Liver (tissue), 7 donors: ENCODE measurements at regions not wholly inside any gene's neighbourhood (a gene's known extent, or its start where the extent isn't known, plus 50 kb on each side); places are given as distances from the start of the nearest gene placed in this dataset.

Experiments
- DNase-seq: peaks from one replicate; pipeline ENCODE4 v3.0.0-alpha.2; 2017; ENCODE audit warnings: low spot score
- H3K27ac ChIP-seq, 2 donors: one replicate each; pipeline ENCODE4 v1.7.0; 2013; ENCODE audit warnings: inconsistent platforms in 2 of 2, low read length in 2 of 2, control low read depth in 1 of 2, low read depth in 1 of 2, mild to moderate bottlenecking in 1 of 2
- H3K27me3 ChIP-seq, 4 donors: one replicate each; pipeline versions ENCODE4 v1.6.1 to v1.7.0; 2013; ENCODE audit warnings: low read length in 3 of 4, inconsistent platforms in 1 of 4, mild to moderate bottlenecking in 1 of 4, moderate library complexity in 1 of 4; ENCODE audit not compliant: control insufficient read depth in 4 of 4, insufficient read depth in 4 of 4
- H3K36me3 ChIP-seq, 4 donors: one replicate each; pipeline versions ENCODE4 v1.6.1 to v1.7.0; 2013; ENCODE audit warnings: low read length in 3 of 4, mild to moderate bottlenecking in 3 of 4, low read depth in 1 of 4, moderate library complexity in 1 of 4; ENCODE audit not compliant: control insufficient read depth in 4 of 4, insufficient read depth in 3 of 4
- H3K4me1 ChIP-seq, 4 donors: one replicate each; pipeline versions ENCODE4 v1.6.1 to v1.7.0; 2013; ENCODE audit warnings: low read length in 3 of 4, mild to moderate bottlenecking in 3 of 4, moderate library complexity in 1 of 4; ENCODE audit not compliant: control insufficient read depth in 4 of 4, insufficient read depth in 4 of 4
- H3K4me3 ChIP-seq, 3 donors: one replicate each; pipeline versions ENCODE4 v1.6.1 to v1.7.0; 2013; ENCODE audit warnings: low read length in 3 of 3, control low read depth in 1 of 3, low read depth in 1 of 3, mild to moderate bottlenecking in 1 of 3
- H3K9ac ChIP-seq, 2 donors: one replicate each; pipeline ENCODE4 v1.7.0; 2013; ENCODE audit warnings: low read length in 2 of 2, mild to moderate bottlenecking in 2 of 2, moderate library complexity in 2 of 2, control low read depth in 1 of 2, low read depth in 1 of 2
- H3K9me3 ChIP-seq, 4 donors: one replicate each; pipeline versions ENCODE4 v1.6.1 to v1.7.0; 2013; ENCODE audit warnings: low read length in 3 of 4; ENCODE audit not compliant: control insufficient read depth in 4 of 4
- EGR1 ChIP-seq, 2 donors: IDR thresholded peaks; 2 replicates each; pipeline ENCODE4 v1.6.1; 2016 to 2018; ENCODE audit warnings: antibody characterized with exemption in 2 of 2, low read depth in 2 of 2
- FOXA1 ChIP-seq: IDR thresholded peaks from 2 replicates; pipeline ENCODE4 v1.6.1; 2016; ENCODE audit warnings: antibody characterized with exemption
- FOXA2 ChIP-seq: IDR thresholded peaks from 2 replicates; pipeline ENCODE4 v1.6.1; 2016; ENCODE audit warnings: antibody characterized with exemption
- GABPA ChIP-seq, 2 donors: IDR thresholded peaks in 1 of 2; conservative IDR thresholded peaks in 1 of 2; 2 replicates each; pipeline ENCODE4 v1.6.1; 2016; ENCODE audit warnings: antibody characterized with exemption in 2 of 2, mild to moderate bottlenecking in 1 of 2, moderate library complexity in 1 of 2
- JUND ChIP-seq, 2 donors: IDR thresholded peaks; 2 replicates each; pipeline ENCODE4 v1.6.1; 2016; ENCODE audit warnings: antibody characterized with exemption in 2 of 2
- RAD21 ChIP-seq, 2 donors: IDR thresholded peaks; 2 replicates each; pipeline ENCODE4 v1.6.1; 2016; ENCODE audit warnings: antibody characterized with exemption in 2 of 2, mild to moderate bottlenecking in 2 of 2
- RXRA ChIP-seq, 2 donors: IDR thresholded peaks; 2 replicates each; pipeline ENCODE4 v1.6.1; 2017 to 2018; ENCODE audit warnings: antibody characterized with exemption in 2 of 2, mild to moderate bottlenecking in 1 of 2
- SP1 ChIP-seq: IDR thresholded peaks from 2 replicates; pipeline ENCODE4 v1.6.1; 2018; ENCODE audit warnings: antibody characterized with exemption, mild to moderate bottlenecking
- YY1 ChIP-seq: IDR thresholded peaks from 2 replicates; pipeline ENCODE4 v1.6.1; 2016; ENCODE audit warnings: antibody characterized with exemption, mild to moderate bottlenecking
- WGBS: extraction: QIAGEN DNeasy Blood & Tissue Kit; methylation state at CpG from one replicate; pipeline ENCODE4 v1.1.7; 2013; 5-methylcytosine and 5-hydroxymethylcytosine counted together
- TF ChIP-seq, protein P1 (sequence below): IDR thresholded peaks from 2 replicates; pipeline ENCODE4 v1.6.1; 2016; ENCODE audit warnings: antibody characterized with exemption, mild to moderate bottlenecking
- TF ChIP-seq, protein P2 (sequence below): IDR thresholded peaks from 2 replicates; pipeline ENCODE4 v1.6.1; 2016; ENCODE audit warnings: antibody characterized with exemption
- TF ChIP-seq, protein P3 (sequence below): IDR thresholded peaks from 2 replicates; pipeline ENCODE4 v1.6.1; 2016; ENCODE audit warnings: antibody characterized with exemption
- donor health status: healthy.
- donor health status: healthy.
- donor health status: healthy.
- donor health status: healthy.

DNA sequence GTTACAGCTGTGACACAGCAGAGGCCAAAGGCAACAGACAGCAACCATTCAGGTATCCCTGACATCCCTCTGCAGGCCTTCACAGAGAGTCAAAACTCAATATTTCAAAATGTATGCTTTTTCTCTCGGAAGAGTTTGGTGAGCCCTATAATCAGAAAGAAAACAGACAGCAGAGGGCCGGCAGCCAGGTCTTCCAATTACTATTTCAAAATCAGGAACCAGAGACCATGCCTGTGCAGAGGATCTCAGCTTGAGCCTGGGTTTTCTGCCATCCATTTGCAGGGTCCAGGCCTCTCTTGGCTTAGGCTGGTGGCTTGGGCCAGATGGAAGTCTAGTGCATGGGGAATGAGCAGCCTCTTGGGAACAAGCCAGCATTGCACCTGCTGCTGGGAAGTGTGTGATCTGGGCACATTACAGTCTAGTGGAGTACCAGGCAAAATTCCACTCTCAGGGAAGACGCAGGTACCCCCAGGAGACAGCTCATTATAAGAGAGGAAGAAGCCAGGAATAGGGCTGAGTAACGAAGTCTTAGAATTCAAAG lies 231.3 kb downstream of the ENC1 start:
- Histone ChIP-seq H3K9me3 (no peaks in the 10 kb centered on the region), H3K4me3 (no peak overlapping the region), H3K9ac (no peak overlapping the region), H3K36me3 (no peaks in the 10 kb centered on the region), H3K4me1 (peaks cover 6 to 25% (median 14%) of the 10 kb centered on the region in 4 donors), H3K27me3 (no peaks in the 10 kb centered on the region), H3K27ac (no peak overlapping the region)
- DNase-seq: no peak
- TF ChIP-seq GABPA (IDR thresholded peaks at IDR 0.05 in 1 of 2, conservative IDR thresholded peaks at IDR 0.05 in 1 of 2) (no peak), RAD21 (IDR thresholded peaks at IDR 0.05) (peak in 1 of 2 donors; percentile 11), FOXA2 (no peak)
- WGBS: 76% methylated on average over 4 of the region's 4 CpGs

DNA sequence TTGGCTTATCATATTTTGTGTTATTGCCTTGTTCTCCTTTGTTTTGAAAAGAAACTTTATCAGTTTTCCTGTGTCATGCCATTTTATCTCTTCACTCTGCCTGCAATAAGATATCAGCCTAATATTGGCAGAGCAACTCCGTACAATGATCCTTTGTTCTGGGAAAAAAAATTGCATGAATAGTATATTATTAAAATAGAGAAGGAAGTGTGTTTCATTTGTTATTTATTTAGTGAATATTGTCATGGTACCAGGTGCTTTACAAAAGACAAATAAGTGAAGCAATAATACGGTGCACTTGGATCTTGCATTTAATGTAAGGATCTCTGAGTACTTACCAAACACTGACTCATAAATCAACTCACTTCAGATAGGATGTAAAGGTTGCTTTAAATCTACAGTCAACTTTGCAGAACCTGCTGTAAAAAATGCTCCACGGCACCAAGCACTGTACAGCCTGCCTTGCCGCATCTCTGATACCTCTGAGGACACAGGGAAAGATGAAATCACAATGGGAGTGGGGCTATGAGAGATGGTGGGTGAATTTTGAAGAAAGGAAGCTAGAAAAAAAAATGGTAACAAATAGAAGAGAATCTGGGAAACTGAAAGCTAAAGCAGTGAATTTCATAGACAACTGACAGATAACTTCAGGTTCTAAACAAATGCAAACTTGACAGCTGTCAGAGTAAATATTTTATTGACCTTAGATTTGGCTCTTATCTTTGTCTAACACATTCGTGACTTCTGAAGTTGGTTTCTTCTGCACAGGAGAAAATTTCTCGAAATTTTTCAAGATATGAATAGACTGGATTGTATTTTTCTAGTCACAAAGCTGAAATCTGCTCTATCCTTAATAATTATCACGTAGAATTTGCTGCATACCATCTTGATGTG lies 232.1 kb downstream of the ENC1 start:
- no peak for DNase-seq
- TF ChIP-seq GABPA (IDR thresholded peaks at IDR 0.05 in 1 of 2, conservative IDR thresholded peaks at IDR 0.05 in 1 of 2): peak in 1 of 2 donors; percentile 13
- no peak for TF ChIP-seq JUND (IDR thresholded peaks at IDR 0.05)
- H3K9me3 ChIP-seq: no peaks in the 10 kb centered on the region
- 43% methylated on average over 7 of the region's 7 CpGs for WGBS
- H3K4me1 ChIP-seq: peaks cover 5 to 19% (median 8%) of the 10 kb centered on the region in 4 donors
- H3K27me3 ChIP-seq: no peaks in the 10 kb centered on the region
- H3K9ac ChIP-seq: no peak overlapping the region
- H3K27ac ChIP-seq: no peak overlapping the region
- H3K36me3 ChIP-seq: no peaks in the 10 kb centered on the region
- no peak overlapping the region for H3K4me3 ChIP-seq

DNA sequence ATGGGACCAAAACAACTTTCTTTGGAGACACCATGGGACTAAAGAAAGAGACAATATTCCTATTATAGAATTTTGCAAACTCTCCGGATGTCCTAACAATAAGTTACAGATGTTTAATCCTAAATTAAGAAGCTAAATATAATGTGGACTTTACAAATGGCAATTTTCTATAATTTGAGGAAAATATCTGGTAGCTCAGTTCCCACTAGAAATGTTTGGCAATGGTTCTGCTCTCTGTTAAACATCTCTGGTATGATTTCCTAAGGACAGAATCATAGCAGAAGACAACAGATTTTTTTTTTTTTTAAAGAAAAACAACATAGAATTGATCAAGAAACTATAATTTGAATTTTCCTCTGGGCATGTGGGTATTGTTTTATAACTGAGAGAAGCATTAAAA lies 232.8 kb downstream of the ENC1 start:
- Histone ChIP-seq H3K9ac (no peak overlapping the region), H3K36me3 (no peaks in the 10 kb centered on the region), H3K4me1 (peaks cover 2 to 17% (median 7%) of the 10 kb centered on the region in 4 donors), H3K9me3 (no peaks in the 10 kb centered on the region), H3K27ac (no peak overlapping the region), H3K27me3 (no peaks in the 10 kb centered on the region), H3K4me3 (no peak overlapping the region)
- TF ChIP-seq EGR1 (IDR thresholded peaks at IDR 0.05; ENCODE audit: low read depth in 2 of 2) (no peak), RAD21 (IDR thresholded peaks at IDR 0.05) (no peak)
- TF ChIP-seq, protein P1, sequence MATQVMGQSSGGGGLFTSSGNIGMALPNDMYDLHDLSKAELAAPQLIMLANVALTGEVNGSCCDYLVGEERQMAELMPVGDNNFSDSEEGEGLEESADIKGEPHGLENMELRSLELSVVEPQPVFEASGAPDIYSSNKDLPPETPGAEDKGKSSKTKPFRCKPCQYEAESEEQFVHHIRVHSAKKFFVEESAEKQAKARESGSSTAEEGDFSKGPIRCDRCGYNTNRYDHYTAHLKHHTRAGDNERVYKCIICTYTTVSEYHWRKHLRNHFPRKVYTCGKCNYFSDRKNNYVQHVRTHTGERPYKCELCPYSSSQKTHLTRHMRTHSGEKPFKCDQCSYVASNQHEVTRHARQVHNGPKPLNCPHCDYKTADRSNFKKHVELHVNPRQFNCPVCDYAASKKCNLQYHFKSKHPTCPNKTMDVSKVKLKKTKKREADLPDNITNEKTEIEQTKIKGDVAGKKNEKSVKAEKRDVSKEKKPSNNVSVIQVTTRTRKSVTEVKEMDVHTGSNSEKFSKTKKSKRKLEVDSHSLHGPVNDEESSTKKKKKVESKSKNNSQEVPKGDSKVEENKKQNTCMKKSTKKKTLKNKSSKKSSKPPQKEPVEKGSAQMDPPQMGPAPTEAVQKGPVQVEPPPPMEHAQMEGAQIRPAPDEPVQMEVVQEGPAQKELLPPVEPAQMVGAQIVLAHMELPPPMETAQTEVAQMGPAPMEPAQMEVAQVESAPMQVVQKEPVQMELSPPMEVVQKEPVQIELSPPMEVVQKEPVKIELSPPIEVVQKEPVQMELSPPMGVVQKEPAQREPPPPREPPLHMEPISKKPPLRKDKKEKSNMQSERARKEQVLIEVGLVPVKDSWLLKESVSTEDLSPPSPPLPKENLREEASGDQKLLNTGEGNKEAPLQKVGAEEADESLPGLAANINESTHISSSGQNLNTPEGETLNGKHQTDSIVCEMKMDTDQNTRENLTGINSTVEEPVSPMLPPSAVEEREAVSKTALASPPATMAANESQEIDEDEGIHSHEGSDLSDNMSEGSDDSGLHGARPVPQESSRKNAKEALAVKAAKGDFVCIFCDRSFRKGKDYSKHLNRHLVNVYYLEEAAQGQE: no peak
- WGBS: 91% methylated on average over 1 of the region's 1 CpG
- DNase-seq: no peak

DNA sequence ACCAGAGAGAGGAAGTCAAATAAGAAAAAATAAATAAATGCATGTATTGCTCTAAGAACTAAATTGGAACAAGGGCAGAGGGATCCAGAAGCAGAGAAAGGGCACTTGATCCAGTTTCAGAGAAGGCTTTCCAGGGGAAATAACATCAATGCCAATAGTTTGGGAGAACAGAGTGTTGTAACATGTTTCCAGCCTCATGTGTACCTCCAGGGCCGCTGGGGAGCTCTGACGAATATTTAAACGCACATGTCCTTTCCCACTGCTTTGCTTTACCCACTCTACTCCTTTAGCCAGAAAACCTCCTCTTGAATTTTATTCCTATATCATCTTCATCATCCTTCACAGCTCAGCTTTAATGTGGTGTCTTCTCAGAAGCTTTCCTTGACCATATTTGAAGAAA lies 233.7 kb downstream of the ENC1 start:
- no peak overlapping the region for H3K27ac ChIP-seq
- no peaks in the 10 kb centered on the region for H3K9me3 ChIP-seq
- 95% methylated on average over 3 of the region's 3 CpGs for WGBS
- peaks cover 2 to 17% (median 7%) of the 10 kb centered on the region in 4 donors for H3K4me1 ChIP-seq
- TF ChIP-seq, protein P2, sequence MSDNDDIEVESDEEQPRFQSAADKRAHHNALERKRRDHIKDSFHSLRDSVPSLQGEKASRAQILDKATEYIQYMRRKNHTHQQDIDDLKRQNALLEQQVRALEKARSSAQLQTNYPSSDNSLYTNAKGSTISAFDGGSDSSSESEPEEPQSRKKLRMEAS: no peak
- no peak for TF ChIP-seq GABPA (IDR thresholded peaks at IDR 0.05 in 1 of 2, conservative IDR thresholded peaks at IDR 0.05 in 1 of 2)
- no peak for TF ChIP-seq YY1
- no peak for TF ChIP-seq FOXA1
- TF ChIP-seq, protein P1: no peak
- no peak for TF ChIP-seq RXRA (IDR thresholded peaks at IDR 0.05)
- TF ChIP-seq SP1: no peak
- TF ChIP-seq, protein P3, sequence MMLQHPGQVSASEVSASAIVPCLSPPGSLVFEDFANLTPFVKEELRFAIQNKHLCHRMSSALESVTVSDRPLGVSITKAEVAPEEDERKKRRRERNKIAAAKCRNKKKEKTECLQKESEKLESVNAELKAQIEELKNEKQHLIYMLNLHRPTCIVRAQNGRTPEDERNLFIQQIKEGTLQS: no peak
- TF ChIP-seq JUND (IDR thresholded peaks at IDR 0.05): no peak
- DNase-seq: no peak
- no peaks in the 10 kb centered on the region for H3K27me3 ChIP-seq
- no peak overlapping the region for H3K4me3 ChIP-seq
- no peaks in the 10 kb centered on the region for H3K36me3 ChIP-seq
- H3K9ac ChIP-seq: no peak overlapping the region
